Activated CD4-positive, alpha-beta memory T cell treated with anti-CD3 and anti-CD28 coated beads, Interleukin-2, amount 10 ng/mL, durations not matched to agents 7 days and 5 days (primary cell): ENCODE measurements at regions not wholly inside any gene's neighbourhood (a gene's known extent, or its start where the extent isn't known, plus 50 kb on each side); places are given as distances from the start of the nearest gene placed in this dataset.

Source experiments
- CTCF ChIA-PET: fragments of 350-600 bp; sonication (Branson Sonifier 250); formaldehyde crosslinking; loops from one replicate; lab custom pipeline; 2021; ENCODE audit warnings: antibody characterized with exemption, inconsistent platforms; lab: Charles Lee
- POLR2A ChIA-PET: fragments of 350-600 bp; sonication (Branson Sonifier 250); formaldehyde crosslinking; loops from one replicate; lab custom pipeline; 2021; ENCODE audit warnings: antibody characterized with exemption; lab: Charles Lee
- DNase-seq: peaks from one replicate; pipeline ENCODE4 v3.0.0-alpha.2; 2020
- H3K27ac Mint-ChIP-seq: one replicate; pipeline ENCODE4 v1.8.0; 2021; ENCODE audit warnings: mild to moderate bottlenecking, mixed read lengths
- H3K27me3 Mint-ChIP-seq: one replicate; pipeline ENCODE4 v1.8.0; 2021; ENCODE audit warnings: mixed read lengths
- H3K36me3 Mint-ChIP-seq: one replicate; pipeline ENCODE4 v1.8.0; 2021; ENCODE audit warnings: low read depth, mixed read lengths
- H3K4me1 Mint-ChIP-seq: one replicate; pipeline ENCODE4 v1.8.0; 2021; ENCODE audit warnings: mixed read lengths
- H3K4me3 Mint-ChIP-seq: one replicate; pipeline ENCODE4 v1.8.0; 2021; ENCODE audit warnings: mild to moderate bottlenecking, mixed read lengths
- H3K9me3 Mint-ChIP-seq: one replicate; pipeline ENCODE4 v1.8.0; 2021; ENCODE audit warnings: mixed read lengths

DNA sequence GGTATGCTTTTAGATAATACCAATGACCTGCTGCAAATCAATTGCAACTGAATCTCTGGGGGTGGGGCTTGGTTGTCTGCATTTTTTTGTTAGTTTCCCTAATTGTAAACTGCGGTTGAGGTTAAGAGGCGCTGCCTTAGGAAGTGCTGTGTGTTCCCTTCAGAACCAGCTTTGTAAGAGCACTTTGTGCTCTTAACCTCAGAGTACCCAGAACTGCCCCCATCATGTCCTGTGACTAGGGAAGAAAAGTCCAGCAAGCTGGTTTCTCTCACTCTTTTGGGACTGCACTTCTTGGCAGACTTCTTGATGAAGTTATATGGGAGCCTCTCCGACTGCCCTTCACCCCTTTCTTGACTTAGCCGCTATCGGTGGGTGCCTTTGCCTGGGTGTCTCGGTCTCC lies 245.5 kb upstream of the CXCR4 start:
- no peak overlapping the region for H3K27ac Mint-ChIP-seq
- ChIA-PET POLR2A (interaction anchor here (0.7 to 2.7 kb wide), 8 partner anchors 13 to 415 kb away, joined by 3 to 15 read pairs (median 4); no protein-coding TSS in a partner anchor), CTCF (interaction anchor here (1.0 to 1.8 kb wide), 2 partner anchors 13 to 450 kb away, joined by 3 to 8 read pairs; no protein-coding TSS in a partner anchor)
- H3K9me3 Mint-ChIP-seq, result peaks cover 7% of the 10 kb centered on the region
- H3K4me3 Mint-ChIP-seq, result no peak overlapping the region
- H3K4me1 Mint-ChIP-seq, result peaks cover 24% of the 10 kb centered on the region
- no peak for DNase-seq
- peaks cover 49% of the 10 kb centered on the region for H3K27me3 Mint-ChIP-seq
- H3K36me3 Mint-ChIP-seq, result peaks cover 14% of the 10 kb centered on the region

DNA sequence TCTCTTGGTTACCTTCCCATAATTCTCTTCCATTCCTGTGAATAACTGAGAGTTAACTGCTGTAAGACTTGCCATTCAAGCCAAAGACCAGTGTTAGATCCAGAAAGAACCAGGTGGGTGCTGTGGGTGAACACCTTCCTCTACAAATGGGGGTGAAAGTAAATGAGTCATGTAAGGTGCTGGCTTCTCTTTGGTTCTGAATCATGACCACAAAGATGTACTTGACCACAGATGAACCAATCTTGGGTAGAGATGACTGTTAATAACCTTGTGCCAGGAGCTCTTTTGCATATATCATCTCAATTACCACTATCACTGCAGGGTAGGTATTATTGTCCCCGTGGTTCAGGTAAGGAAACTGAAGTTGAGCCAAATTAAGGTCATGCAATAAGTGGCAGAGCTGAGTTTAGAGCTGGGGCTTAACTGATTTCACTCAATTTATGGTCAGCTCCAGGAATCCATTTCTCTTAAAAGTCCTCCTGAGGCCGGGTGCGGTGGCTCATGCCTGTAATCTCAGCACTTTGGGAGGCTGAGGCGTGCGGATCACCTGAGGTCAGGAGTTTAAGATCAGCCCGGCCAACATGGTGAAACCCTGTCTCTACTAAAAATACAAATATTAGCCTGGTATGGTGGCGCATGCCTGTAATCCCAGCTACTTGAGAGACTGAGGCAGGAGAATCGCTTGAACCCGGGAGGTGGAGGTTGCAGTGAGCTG lies 244.9 kb upstream of the CXCR4 start:
- DNase-seq, result peak; percentile 49
- H3K9me3 Mint-ChIP-seq, result peaks cover 6% of the 10 kb centered on the region
- no peak overlapping the region for H3K27ac Mint-ChIP-seq
- CTCF ChIA-PET, result interaction anchor here (1.0 to 1.8 kb wide), 2 partner anchors 13 to 449 kb away, joined by 3 to 8 read pairs; no protein-coding TSS in a partner anchor
- POLR2A ChIA-PET, result interaction anchor here (0.6 to 2.7 kb wide), 11 partner anchors 14 to 414 kb away, joined by 3 to 15 read pairs (median 4); no protein-coding TSS in a partner anchor
- no peak overlapping the region for H3K4me3 Mint-ChIP-seq
- H3K27me3 Mint-ChIP-seq, result peaks cover 54% of the 10 kb centered on the region
- H3K36me3 Mint-ChIP-seq, result peaks cover 13% of the 10 kb centered on the region
- H3K4me1 Mint-ChIP-seq, result peaks cover 24% of the 10 kb centered on the region

DNA sequence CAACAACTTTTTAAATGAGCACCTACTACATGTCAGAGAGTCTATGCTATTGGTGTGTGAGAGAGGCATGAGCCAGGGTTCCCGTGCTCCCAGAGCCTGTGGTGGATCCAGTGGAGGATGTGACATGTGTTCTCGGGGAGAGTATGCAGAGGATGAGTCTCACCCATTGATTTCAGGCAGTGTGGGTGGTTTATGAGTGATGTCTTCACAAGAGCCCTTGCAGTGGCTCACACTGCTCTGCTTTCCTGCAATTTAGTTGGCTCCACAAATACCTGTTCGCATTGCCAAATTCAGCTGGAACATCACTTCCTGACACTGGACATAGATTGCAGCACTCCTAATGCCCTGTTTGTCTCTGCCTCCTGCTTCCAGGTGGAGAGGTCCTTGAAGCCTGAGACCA lies 243.6 kb upstream of the CXCR4 start:
- peaks cover 6% of the 10 kb centered on the region for H3K36me3 Mint-ChIP-seq
- DNase-seq, result no peak
- H3K27me3 Mint-ChIP-seq, result peaks cover 54% of the 10 kb centered on the region
- POLR2A ChIA-PET, result interaction anchor here (2.7 kb wide), 1 partner anchor 35 kb away, joined by 15 read pairs; no protein-coding TSS in a partner anchor
- no peak overlapping the region for H3K4me3 Mint-ChIP-seq
- CTCF ChIA-PET, result no interaction called here
- H3K4me1 Mint-ChIP-seq, result peaks cover 24% of the 10 kb centered on the region
- no peak overlapping the region for H3K27ac Mint-ChIP-seq
- H3K9me3 Mint-ChIP-seq, result no peaks in the 10 kb centered on the region

DNA sequence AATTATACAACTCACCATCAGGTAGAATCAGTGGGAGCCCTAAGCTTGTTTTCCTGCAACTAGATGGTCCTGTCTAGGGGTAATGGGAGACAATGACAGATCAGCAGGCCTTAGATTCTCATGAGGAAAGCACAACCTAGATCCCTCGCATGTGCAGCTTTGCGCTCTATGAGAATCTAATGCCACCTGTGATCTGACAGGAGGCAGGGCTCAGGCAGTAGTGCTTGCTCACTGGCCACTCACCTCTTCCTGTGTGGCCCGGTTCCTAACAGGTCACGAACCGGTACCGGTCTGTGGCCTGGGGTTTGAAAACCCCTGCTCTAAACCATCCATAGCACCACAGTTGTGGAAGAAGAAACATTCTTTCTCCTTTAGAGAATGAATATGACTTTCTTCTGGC lies 242.8 kb upstream of the CXCR4 start:
- Mint-ChIP-seq H3K27me3 (peaks cover 57% of the 10 kb centered on the region), H3K4me1 (peaks cover 24% of the 10 kb centered on the region), H3K4me3 (no peak overlapping the region), H3K9me3 (no peaks in the 10 kb centered on the region), H3K27ac (no peak overlapping the region), H3K36me3 (peaks cover 6% of the 10 kb centered on the region)
- DNase-seq, result no peak
- ChIA-PET CTCF (no interaction called here), POLR2A (no interaction called here)

DNA sequence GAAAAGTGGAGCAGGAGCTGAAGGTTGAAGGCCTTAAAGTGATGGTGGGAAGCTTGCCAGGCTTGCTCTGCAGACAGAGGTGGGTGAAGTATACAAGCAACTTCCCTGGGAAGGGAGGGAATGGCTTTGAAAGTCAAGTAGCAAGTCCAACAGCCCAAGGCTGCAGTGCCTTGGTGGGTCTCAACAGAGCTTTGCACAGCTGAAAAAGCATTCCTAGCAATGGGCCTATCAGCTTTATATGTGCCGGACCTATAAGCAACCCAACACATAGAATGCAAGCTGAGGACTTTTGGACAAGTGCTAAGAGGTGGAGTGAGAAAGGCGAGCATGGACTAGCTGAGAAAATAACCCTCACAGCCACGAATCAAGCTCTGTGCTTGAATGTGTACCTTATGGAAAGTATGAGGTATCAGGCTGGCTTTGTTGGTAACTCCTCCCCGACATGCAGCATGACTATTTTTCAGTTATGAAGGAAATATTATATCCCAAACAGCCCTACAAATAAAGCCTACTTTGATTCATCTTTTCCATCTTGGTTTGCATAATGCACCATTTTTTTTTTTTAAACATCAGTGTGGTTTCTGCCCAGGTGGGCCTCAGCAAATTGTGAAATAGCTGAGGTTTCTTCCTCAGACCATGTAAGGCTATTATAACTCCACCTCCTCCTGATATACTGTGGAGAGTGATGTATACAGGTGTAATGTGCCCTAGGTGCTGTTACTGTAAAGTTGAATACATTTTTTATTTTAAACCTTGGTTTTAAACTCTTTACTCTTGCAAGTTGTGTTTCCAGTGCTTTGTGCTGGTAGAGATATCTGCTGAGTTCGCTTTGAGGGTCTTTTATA lies 241.4 kb upstream of the CXCR4 start:
- CTCF ChIA-PET, result no interaction called here
- peaks cover 55% of the 10 kb centered on the region for H3K27me3 Mint-ChIP-seq
- DNase-seq, result no peak
- POLR2A ChIA-PET, result interaction anchor here (1.0 kb wide), 1 partner anchor 32 kb away, joined by 3 read pairs; no protein-coding TSS in a partner anchor
- H3K9me3 Mint-ChIP-seq, result no peaks in the 10 kb centered on the region
- no peak overlapping the region for H3K27ac Mint-ChIP-seq
- H3K4me3 Mint-ChIP-seq, result no peak overlapping the region
- H3K4me1 Mint-ChIP-seq, result peaks cover 24% of the 10 kb centered on the region
- H3K36me3 Mint-ChIP-seq, result peaks cover 6% of the 10 kb centered on the region

DNA sequence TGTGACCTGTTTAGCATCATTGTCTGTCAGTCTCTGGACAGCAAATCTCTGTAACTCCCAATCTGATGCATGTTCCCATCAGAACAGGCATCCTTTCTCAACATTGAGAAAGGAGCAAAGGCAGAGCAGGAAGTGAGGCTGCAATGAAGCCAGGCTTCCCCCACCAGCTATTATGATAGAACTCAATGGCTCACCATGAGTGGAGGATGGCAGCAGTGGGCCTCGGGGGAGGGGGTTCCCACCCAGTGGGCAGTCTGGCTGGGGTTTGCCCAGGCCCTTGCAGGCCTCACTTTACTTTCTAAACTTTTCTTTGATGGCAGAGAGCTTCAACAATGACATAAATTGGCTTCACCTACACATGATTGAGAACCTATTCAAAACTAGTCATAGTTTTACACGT lies 240.6 kb upstream of the CXCR4 start:
- ChIA-PET CTCF (no interaction called here), POLR2A (interaction anchor here (1.0 kb wide), 1 partner anchor 31 kb away, joined by 3 read pairs; no protein-coding TSS in a partner anchor)
- H3K4me3 Mint-ChIP-seq, result no peak overlapping the region
- no peak for DNase-seq
- no peaks in the 10 kb centered on the region for H3K9me3 Mint-ChIP-seq
- peaks cover 18% of the 10 kb centered on the region for H3K4me1 Mint-ChIP-seq
- H3K27ac Mint-ChIP-seq, result no peak overlapping the region
- H3K27me3 Mint-ChIP-seq, result peaks cover 49% of the 10 kb centered on the region
- H3K36me3 Mint-ChIP-seq, result peaks cover 6% of the 10 kb centered on the region

DNA sequence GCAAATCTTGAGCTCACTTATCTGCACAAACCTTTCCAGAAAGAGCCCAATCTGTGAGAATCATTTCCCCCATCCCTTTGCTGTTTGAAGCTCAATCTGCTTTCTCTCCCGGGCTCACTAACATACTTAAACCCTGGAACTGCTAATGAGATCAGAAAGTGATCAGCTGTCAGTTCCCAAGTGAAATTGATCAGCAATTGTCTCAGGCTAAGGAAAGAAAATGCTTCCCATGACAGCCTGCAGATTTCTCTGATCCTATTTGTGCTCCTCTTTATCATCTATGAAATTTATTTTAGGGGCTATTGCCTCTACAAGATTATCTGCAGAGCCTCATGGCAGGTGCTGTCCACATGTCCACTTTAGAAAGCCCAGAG lies 239.0 kb upstream of the CXCR4 start:
- peaks cover 2% of the 10 kb centered on the region for H3K4me1 Mint-ChIP-seq
- ChIA-PET CTCF (no interaction called here), POLR2A (no interaction called here)
- H3K36me3 Mint-ChIP-seq, result peaks cover 6% of the 10 kb centered on the region
- H3K27me3 Mint-ChIP-seq, result peaks cover 43% of the 10 kb centered on the region
- no peak overlapping the region for H3K27ac Mint-ChIP-seq
- no peak overlapping the region for H3K4me3 Mint-ChIP-seq
- H3K9me3 Mint-ChIP-seq, result no peaks in the 10 kb centered on the region
- DNase-seq, result no peak

DNA sequence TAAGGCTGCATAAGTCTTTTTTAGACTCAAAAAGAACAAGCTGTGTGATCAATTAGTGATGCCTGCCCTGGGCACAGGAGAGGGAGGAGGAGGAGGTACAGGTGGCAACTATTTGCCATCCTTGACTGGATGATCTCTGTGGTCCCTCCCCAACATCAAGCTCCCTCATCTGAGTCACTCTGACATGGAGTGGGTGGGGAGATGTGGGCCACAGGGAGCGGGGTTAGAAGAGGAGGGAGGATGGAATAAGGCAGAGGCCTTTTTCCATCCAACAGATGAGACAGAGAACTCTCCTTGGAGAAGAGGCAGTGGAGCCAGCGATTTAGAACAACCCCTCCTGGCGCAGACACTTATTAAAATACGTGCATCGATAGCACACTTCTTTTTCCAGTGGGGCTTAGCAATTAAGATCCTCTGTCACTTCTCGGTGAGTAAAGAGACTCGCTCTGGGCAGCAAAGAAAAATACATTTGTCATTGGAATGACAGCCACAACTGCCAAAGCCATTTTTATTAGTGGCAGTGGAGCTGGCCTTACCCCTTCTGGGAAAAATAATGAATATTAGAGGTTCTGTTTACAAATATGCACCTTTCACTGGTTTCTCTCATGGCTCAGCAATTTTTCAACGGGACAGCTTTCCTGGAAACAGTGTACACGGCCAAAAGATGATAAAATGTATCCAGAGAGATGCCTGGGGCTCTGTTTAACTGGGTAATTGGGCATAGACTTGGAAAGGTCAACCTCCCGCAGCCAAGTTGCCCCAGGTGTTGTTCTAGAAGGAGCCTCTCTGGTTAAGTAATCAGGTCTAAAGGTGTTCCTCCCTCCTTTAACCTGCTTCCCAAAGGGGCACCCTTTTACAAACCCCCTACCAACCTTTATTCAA lies 238.4 kb upstream of the CXCR4 start:
- DNase-seq, result no peak
- Mint-ChIP-seq H3K36me3 (peaks cover 5% of the 10 kb centered on the region), H3K9me3 (no peaks in the 10 kb centered on the region), H3K4me3 (no peak overlapping the region), H3K4me1 (peaks cover 2% of the 10 kb centered on the region), H3K27ac (no peak overlapping the region), H3K27me3 (peaks cover 36% of the 10 kb centered on the region)
- CTCF ChIA-PET, result no interaction called here
- POLR2A ChIA-PET, result no interaction called here

DNA sequence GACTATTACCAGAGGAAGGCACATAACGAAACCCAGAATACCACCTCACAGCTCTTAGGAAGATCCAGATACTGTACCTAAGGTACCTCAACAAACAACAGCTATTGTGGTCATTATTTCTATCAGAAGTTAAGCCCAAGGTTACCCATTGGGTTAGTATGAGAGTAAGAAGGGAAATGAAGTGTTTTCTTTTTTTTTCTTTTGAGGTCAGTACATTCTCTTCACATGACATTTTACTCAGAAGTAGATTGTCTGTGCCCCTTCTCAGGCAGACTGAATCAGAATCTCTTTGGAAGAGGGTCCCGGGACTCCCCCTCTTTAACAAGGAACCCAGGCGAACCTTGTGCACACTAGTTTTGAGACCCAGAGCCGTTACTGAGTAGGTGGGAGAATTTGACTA lies 233.7 kb upstream of the CXCR4 start:
- Mint-ChIP-seq H3K4me3 (no peak overlapping the region), H3K4me1 (no peaks in the 10 kb centered on the region), H3K27me3 (peaks cover 14% of the 10 kb centered on the region), H3K36me3 (peaks cover 4% of the 10 kb centered on the region), H3K9me3 (peaks cover 15% of the 10 kb centered on the region), H3K27ac (no peak overlapping the region)
- DNase-seq, result no peak
- ChIA-PET POLR2A (no interaction called here), CTCF (no interaction called here)

DNA sequence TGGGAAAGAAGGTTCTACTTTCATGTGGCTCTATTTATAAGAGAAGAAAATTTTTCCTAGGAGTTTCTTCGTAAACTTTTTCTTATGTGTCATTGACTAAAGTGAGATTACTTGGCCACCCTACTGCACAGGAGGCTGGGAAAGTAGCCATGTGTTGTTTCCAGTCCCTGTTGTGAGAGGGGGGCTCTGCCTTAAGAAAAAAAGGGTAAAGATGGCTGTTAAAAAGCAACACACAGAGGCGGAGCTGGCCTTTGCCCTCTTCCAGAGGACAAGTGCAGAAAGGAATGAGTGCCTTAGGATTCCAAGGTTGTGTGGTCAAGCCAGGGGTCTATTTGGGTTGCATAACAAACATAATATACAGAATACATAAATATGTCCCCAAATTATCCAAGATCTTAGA lies 230.0 kb upstream of the CXCR4 start:
- POLR2A ChIA-PET, result no interaction called here
- no peak overlapping the region for H3K4me3 Mint-ChIP-seq
- DNase-seq, result no peak
- peaks cover 4% of the 10 kb centered on the region for H3K36me3 Mint-ChIP-seq
- CTCF ChIA-PET, result no interaction called here
- H3K27ac Mint-ChIP-seq, result no peak overlapping the region
- peaks cover 15% of the 10 kb centered on the region for H3K9me3 Mint-ChIP-seq
- peaks cover 2% of the 10 kb centered on the region for H3K27me3 Mint-ChIP-seq
- no peaks in the 10 kb centered on the region for H3K4me1 Mint-ChIP-seq

DNA sequence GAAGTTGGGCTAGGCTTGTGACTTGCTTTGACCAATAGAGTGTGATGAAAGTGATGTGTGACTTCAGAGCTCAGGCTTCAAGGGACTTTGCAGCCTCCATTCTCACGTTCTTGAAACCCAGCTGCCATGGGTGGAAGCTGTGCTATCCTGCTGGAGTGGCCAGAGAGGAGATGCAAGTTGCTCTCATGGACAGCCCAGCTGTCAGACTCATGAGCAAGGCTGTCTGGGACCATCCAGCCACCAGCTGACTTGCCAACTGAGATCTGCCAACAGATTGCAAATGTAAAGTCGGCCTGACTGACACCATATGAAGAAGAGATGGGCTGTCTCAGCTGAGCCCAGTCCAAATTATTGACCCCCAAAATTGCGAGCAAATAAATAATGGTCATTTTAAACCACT lies 226.4 kb upstream of the CXCR4 start:
- no peaks in the 10 kb centered on the region for H3K36me3 Mint-ChIP-seq
- ChIA-PET POLR2A (no interaction called here), CTCF (no interaction called here)
- H3K9me3 Mint-ChIP-seq, result peaks cover 6% of the 10 kb centered on the region
- DNase-seq, result no peak
- H3K27me3 Mint-ChIP-seq, result no peaks in the 10 kb centered on the region
- H3K4me1 Mint-ChIP-seq, result no peaks in the 10 kb centered on the region
- no peak overlapping the region for H3K27ac Mint-ChIP-seq
- no peak overlapping the region for H3K4me3 Mint-ChIP-seq

DNA sequence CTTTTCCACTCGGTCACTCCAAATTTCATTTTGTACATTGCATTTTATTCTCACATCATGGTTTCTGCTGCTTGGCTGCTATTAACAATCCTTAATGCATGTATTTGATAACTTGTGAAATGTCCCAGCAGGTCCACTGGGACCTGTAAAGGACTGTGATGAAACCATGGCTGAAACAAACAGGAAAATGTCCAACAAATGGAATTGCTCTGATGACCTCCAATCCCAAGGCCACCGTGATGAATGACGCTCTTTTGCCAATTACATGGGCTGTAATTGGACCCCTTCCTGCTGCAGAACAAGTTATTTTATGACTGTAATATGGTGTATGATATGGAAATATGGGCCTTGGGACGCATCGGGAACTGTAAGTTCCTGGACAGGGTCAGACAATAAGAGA lies 224.2 kb upstream of the CXCR4 start:
- ChIA-PET POLR2A (no interaction called here), CTCF (no interaction called here)
- DNase-seq, result no peak

More for the DNA sequence above, 224.2 kb upstream of the CXCR4 start:
- Mint-ChIP-seq H3K27me3 (no peaks in the 10 kb centered on the region), H3K4me3 (no peak overlapping the region), H3K9me3 (peaks cover 2% of the 10 kb centered on the region), H3K4me1 (no peaks in the 10 kb centered on the region), H3K27ac (no peak overlapping the region), H3K36me3 (peaks cover 3% of the 10 kb centered on the region)
